ENCODE measurements at regions not wholly inside any gene's neighbourhood (a gene's known extent, or its start where the extent isn't known, plus 50 kb on each side); places are given as distances from the start of the nearest gene placed in this dataset.
"Not testable (repeated sequence)": the region's sequence is repeated elsewhere in the genome, so short reads cannot be mapped to it uniquely, and the experiment has no call there.

DNA sequence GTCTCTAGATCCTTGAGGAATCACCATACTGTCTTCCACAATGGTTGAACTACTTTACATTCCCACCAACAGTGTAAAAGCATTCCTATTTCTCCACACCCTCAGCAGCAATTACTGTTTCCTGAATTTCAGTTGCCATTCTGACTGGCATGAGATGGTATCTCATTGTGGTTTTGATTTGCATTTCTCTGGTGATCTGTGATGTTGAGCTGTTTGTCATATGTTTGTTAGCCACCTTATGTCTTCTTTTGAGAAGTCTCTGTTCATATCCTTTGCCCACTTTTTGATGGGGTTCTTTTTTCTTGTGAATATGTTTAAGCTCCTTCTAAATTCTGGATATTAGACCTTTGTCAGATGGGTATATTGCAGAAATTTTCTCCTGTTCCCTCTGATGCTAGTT lies 356.0 kb downstream of the IGSF11 start:
- TF ChIP-seq, protein P1, sequence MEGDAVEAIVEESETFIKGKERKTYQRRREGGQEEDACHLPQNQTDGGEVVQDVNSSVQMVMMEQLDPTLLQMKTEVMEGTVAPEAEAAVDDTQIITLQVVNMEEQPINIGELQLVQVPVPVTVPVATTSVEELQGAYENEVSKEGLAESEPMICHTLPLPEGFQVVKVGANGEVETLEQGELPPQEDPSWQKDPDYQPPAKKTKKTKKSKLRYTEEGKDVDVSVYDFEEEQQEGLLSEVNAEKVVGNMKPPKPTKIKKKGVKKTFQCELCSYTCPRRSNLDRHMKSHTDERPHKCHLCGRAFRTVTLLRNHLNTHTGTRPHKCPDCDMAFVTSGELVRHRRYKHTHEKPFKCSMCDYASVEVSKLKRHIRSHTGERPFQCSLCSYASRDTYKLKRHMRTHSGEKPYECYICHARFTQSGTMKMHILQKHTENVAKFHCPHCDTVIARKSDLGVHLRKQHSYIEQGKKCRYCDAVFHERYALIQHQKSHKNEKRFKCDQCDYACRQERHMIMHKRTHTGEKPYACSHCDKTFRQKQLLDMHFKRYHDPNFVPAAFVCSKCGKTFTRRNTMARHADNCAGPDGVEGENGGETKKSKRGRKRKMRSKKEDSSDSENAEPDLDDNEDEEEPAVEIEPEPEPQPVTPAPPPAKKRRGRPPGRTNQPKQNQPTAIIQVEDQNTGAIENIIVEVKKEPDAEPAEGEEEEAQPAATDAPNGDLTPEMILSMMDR (conservative IDR thresholded peaks at IDR 0.05; ENCODE audit: low read depth, low read length): not testable (repeated sequence)
- not testable (repeated sequence) for TF ChIP-seq EZH2 (IDR thresholded peaks at IDR 0.05; ENCODE audit: low read length, unreplicated experiment); EZH2phosphoT487 (IDR thresholded peaks at IDR 0.05; ENCODE audit: borderline replicate concordance, low read length)

All from PC-3 (cell line).